Right lobe of liver (tissue), 6 donors: ENCODE measurements at regions not wholly inside any gene's neighbourhood (a gene's known extent, or its start where the extent isn't known, plus 50 kb on each side); places are given as distances from the start of the nearest gene placed in this dataset.

Experiments
- ATAC-seq, 4 donors: fragments of 200-7000 bp; cut with Tn5 transposase; one replicate each; pipeline ENCODE4 v1.9.1; 2020; ENCODE audit warnings: mild to moderate bottlenecking in 4 of 4, moderate library complexity in 4 of 4
- DNase-seq, 3 donors: peaks; one replicate each; pipeline ENCODE4 v3.0.0-alpha.2; 2020
- H3K27ac ChIP-seq, 3 donors: fragments of 200-600 bp; one replicate each; pipeline ENCODE4 v1.8.0; 2022
- H3K27me3 ChIP-seq, 2 donors: fragments of 200-600 bp; one replicate each; pipeline ENCODE4 v1.8.0; 2022
- H3K36me3 ChIP-seq, 4 donors: fragments of 200-600 bp; sonication (generic) in 1 of 4; one replicate each; pipeline versions ENCODE4 v1.5.1 to v1.8.0; 2017 to 2022; ENCODE audit warnings: control low read depth in 1 of 4
- H3K4me1 ChIP-seq, 4 donors: fragments of 200-600 bp; sonication (generic) in 1 of 4; one replicate each; pipeline versions ENCODE4 v1.5.1 to v1.8.0; 2017 to 2022; ENCODE audit warnings: control low read depth in 1 of 4
- H3K4me3 ChIP-seq, 3 donors: fragments of 200-600 bp; one replicate each; pipeline ENCODE4 v1.8.0; 2022
- H3K9me3 ChIP-seq, 4 donors: fragments of 200-600 bp; sonication (generic) in 1 of 4; one replicate each; pipeline versions ENCODE4 v1.5.1 to v1.8.0; 2017 to 2022; ENCODE audit warnings: control low read depth in 1 of 4
- POLR2A ChIP-seq: fragments of 450-650 bp; IDR thresholded peaks from one replicate; pipeline ENCODE4 v1.6.1; 2017; ENCODE audit warnings: antibody characterized with exemption, mild to moderate bottlenecking
- WGBS: methylation state at CpG from one replicate; pipeline ENCODE4 v1.1.6; 2018; ENCODE audit warnings: low coverage, low lambda C conversion rate; ENCODE audit not compliant: insufficient coverage; ENCODE audit errors: missing lambda C conversion rate; 5-methylcytosine and 5-hydroxymethylcytosine counted together
- intact Hi-C, 2 donors: fragments of 100-400 bp; cut with DNase I; formaldehyde crosslinking; loops; one replicate each; pipeline versions ENCODE4 v1.11.2 to v1.14.1; 2022
- TF ChIP-seq, protein P1 (sequence below), 4 donors: fragments of 200-600 bp in 3 of 4; fragments of 450-650 bp in 1 of 4; IDR thresholded peaks; one replicate each; pipeline versions ENCODE4 v1.5.1 to v1.8.0; 2016 to 2022; ENCODE audit warnings: antibody characterized with exemption in 4 of 4, mild to moderate bottlenecking in 2 of 4
- donor health status: DM: no; HTN: yes; CAD: no.
- donor health status: DM: no; HTN: no; CAD: no.
- donor health status: DM: no; HTN: no; CAD: no.
- donor health status: DM: no; HTN: yes; CAD: no.
- donor health status: DM: no; HTN: yes; CAD: no.

- no peaks in the 10 kb centered on the region for H3K4me1 ChIP-seq
- intact Hi-C loops, result no loop called here
- no peak overlapping the region for H3K27ac ChIP-seq
- H3K27me3 ChIP-seq, result no peaks in the 10 kb centered on the region
- DNase-seq, result no peak
- ATAC-seq, result no peak
- 55% methylated on average over 1 of the region's 1 CpG for WGBS
- no peak for TF ChIP-seq POLR2A
- TF ChIP-seq, protein P1, sequence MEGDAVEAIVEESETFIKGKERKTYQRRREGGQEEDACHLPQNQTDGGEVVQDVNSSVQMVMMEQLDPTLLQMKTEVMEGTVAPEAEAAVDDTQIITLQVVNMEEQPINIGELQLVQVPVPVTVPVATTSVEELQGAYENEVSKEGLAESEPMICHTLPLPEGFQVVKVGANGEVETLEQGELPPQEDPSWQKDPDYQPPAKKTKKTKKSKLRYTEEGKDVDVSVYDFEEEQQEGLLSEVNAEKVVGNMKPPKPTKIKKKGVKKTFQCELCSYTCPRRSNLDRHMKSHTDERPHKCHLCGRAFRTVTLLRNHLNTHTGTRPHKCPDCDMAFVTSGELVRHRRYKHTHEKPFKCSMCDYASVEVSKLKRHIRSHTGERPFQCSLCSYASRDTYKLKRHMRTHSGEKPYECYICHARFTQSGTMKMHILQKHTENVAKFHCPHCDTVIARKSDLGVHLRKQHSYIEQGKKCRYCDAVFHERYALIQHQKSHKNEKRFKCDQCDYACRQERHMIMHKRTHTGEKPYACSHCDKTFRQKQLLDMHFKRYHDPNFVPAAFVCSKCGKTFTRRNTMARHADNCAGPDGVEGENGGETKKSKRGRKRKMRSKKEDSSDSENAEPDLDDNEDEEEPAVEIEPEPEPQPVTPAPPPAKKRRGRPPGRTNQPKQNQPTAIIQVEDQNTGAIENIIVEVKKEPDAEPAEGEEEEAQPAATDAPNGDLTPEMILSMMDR (IDR thresholded peaks at IDR 0.05), result no peak
- no peak overlapping the region for H3K4me3 ChIP-seq
- H3K9me3 ChIP-seq, result no peaks in the 10 kb centered on the region
- H3K36me3 ChIP-seq, result no peaks in the 10 kb centered on the region
Measured at GRCh38 chr11:28763151-28763550, 655.0 kb downstream of the METTL15 start.

DNA sequence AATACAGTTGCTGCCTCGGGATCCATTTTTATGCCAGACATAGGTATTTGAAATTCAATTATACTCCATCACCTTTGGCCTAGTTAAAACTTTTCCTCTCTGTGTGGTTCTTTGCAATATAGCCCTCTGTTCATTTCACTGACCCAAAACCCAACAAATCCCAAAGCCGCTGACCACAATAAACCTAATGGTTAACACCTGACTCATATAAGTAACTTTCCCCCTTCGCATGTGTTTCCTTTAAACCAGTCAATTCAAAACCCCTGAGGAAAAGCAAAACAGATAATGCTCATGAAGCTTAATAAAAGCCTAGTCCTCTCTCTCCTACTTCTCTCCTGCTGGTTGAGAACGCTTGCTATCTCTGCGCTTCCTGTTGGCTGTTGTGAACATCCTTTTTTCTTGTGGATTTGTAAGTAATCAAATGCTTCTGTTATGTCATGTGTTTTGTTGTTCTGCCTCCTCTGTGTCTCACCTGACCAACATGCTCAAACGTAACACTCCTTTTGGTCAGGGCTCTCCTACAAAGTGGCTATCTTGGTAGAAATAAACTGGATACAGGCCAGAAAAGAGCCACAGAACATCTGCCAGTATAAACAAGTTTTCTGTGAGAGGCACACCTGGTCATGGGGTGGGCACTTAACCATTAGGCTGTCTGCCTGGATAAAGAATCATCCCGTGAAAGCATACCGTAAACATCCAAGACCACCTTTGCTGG lies 652.6 kb downstream of the METTL15 start:
- Histone ChIP-seq H3K4me1 (no peaks in the 10 kb centered on the region), H3K4me3 (no peak overlapping the region), H3K27ac (no peak overlapping the region), H3K27me3 (no peaks in the 10 kb centered on the region), H3K9me3 (no peaks in the 10 kb centered on the region), H3K36me3 (no peaks in the 10 kb centered on the region)
- no peak for ATAC-seq
- no peak for TF ChIP-seq POLR2A
- TF ChIP-seq, protein P1 (IDR thresholded peaks at IDR 0.05), result no peak
- DNase-seq, result no peak
- WGBS, result 65% methylated on average over 8 of the region's 8 CpGs
- intact Hi-C loops, result no loop called here

DNA sequence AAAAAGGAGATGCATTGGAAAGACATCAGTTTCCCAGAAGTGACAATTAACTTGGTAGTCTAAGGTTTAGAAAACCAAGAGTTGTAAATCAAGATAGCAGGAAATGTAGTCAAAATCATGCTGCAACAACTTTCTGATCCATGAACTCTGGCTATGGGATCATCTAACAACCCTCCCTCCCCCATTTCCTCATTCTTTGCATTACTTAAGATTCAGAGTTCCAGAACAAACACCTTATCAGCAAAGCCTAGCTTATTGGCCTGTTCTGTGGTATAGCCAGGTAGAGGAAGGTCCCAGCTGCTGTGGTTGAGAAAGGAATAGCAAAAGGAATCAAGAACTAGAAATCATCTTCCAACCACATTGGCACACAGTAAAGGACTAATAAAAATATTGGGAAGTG lies 651.1 kb downstream of the METTL15 start:
- H3K4me3 ChIP-seq, result no peak overlapping the region

GRCh38 chr11:28757725-28758515 lies 649.7 kb downstream of the METTL15 start:
- Histone ChIP-seq H3K27me3 (no peaks in the 10 kb centered on the region), H3K4me1 (no peaks in the 10 kb centered on the region), H3K27ac (no peak overlapping the region), H3K36me3 (no peaks in the 10 kb centered on the region), H3K4me3 (no peak overlapping the region), H3K9me3 (no peaks in the 10 kb centered on the region)
- intact Hi-C loops, result no loop called here
- ATAC-seq (no peak), DNase-seq (no peak)
- no peak for TF ChIP-seq POLR2A
- TF ChIP-seq, protein P1 (IDR thresholded peaks at IDR 0.05), result no peak
- WGBS, result 55% methylated on average over 5 of the region's 5 CpGs

More for the DNA sequence above, 651.1 kb downstream of the METTL15 start:
- ATAC-seq (no peak), DNase-seq (no peak)
- no peaks in the 10 kb centered on the region for H3K4me1 ChIP-seq
- no peaks in the 10 kb centered on the region for H3K27me3 ChIP-seq
- intact Hi-C loops, result no loop called here
- H3K9me3 ChIP-seq, result no peaks in the 10 kb centered on the region
- H3K27ac ChIP-seq, result no peak overlapping the region
- no peaks in the 10 kb centered on the region for H3K36me3 ChIP-seq
- TF ChIP-seq POLR2A, result no peak
- TF ChIP-seq, protein P1 (IDR thresholded peaks at IDR 0.05), result no peak
